Activated CD4-positive, alpha-beta T cell treated with anti-CD3 and anti-CD28 coated beads, Interleukin-2, Interleukin-4, amounts not matched to agents 100 ng/mL and 50 ng/mL, durations not matched to agents 16 hours and 8 hours (primary cell): ENCODE measurements at regions not wholly inside any gene's neighbourhood (a gene's known extent, or its start where the extent isn't known, plus 50 kb on each side); places are given as distances from the start of the nearest gene placed in this dataset.

Experiments
- DNase-seq: peaks from one replicate; pipeline ENCODE4 v3.0.0-alpha.2; 2020; ENCODE audit warnings: low spot score

DNA sequence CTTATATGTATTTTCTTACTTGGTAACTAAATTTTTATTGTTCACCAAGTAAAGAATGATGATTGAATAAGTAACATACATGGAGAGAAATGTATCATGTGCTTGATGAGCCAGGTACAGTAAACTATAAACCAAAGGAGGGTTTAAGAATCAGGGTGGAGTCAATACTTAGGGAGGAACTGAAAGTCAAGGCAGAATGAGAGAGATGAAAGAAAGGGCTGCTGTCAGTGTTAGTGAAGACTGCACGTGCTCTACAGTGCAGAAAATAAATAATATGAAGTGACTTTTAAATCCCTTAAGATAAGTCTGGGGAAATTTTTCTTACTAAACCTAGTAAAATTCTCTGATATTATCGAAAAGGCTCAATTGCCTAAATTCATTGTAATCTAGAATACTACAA, 986.0 kb downstream of the DSC3 start:
- DNase-seq: no peak

- DNase-seq: no peak
These were observed 998.0 kb downstream of the DSC3 start for GRCh38 chr18:30044496-30044895.

- DNase-seq: no peak
These were observed 1003.3 kb downstream of the DSC3 start for GRCh38 chr18:30039201-30039600.

- no peak for DNase-seq
These were observed 1007.7 kb downstream of the DSC3 start for GRCh38 chr18:30034818-30035217.

- DNase-seq: no peak
These were observed 1026.4 kb downstream of the DSC3 start for GRCh38 chr18:30016179-30016578.

- no peak for DNase-seq
These were observed 1037.6 kb downstream of the DSC3 start for GRCh38 chr18:30004965-30005364.

DNA sequence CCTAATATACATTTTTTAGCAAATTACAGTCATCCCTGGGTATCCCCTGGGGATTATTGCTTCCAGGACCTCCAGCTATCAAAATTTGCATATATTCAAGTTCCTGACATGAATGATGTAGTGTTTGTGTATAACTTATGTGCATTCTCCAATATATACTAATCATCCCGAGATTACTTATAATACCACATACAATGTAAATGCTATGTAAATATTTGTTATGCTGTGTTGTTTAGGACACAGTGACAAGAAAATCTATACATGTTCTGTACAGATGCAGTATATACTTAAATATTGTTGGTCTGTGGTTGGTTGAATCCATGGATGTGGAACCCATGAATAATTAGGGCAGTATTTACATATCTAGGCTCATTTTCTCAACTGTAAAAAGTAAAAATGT, 1060.3 kb downstream of the DSC3 start:
- DNase-seq: no peak

GRCh38 chr18:29979881-29980280, 1062.7 kb downstream of the DSC3 start:
- DNase-seq: no peak

DNA sequence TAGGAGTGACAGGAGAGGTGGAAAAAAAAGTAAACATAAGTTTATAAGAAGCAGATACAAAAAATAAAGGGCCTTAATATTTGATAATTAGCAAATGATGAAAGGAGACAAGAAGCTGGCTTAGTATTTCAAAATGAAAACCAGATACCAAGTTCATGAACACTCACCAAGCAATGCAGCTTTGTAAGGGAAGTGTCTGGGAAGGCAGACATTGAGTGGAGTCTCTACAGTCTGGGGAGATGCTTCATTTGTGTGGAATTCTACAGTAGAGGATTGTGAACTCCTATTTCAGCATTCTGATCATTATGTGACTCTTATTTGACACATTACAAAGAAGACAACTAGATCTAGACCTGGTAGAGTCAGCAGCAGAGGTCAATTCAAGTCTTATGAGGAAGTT, 1072.7 kb downstream of the DSC3 start:
- no peak for DNase-seq

- no peak for DNase-seq
These were observed 1080.0 kb downstream of the DSC3 start for GRCh38 chr18:29962579-29962978.

DNA sequence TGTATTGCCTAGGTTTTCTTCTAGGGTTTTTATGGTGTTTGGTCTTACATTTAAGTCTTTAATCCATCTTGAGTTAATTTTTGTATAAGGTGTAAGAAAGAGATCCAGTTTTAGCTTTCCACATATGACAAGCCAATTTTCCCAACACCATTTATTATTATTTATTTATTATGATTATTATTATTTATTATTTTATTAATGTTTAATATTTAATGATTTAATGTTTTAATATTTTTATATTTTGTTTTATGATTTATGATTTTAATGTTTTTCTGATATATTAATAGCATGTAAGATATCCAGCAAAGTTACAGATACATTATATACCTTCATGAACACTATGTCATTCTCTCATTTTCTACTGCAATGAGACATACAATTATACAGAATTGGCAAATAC, 1082.0 kb downstream of the DSC3 start:
- no peak for DNase-seq

- DNase-seq: no peak
These were observed 1112.3 kb downstream of the DSC3 start for GRCh38 chr18:29930231-29930630.

DNA sequence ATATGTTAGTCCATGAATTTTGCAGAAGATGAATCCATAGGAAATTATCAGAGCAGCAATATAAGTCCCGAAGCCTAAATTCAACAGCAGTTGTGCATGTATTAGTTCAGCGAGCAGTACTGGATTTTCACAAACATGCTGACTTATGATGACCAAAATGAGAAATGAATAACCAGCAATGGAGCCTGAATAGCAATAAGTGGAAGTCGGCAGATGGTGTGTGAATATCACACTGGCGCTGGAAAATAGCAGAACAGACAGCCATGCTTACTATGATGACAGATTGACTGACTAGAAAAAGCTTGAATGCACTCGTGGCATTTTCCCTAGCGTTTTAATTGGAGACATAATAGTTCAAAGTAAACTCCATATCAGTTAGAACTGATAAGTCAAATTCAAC, 1114.5 kb downstream of the DSC3 start:
- no peak for DNase-seq

GRCh38 chr18:29925566-29925965, 1117.0 kb downstream of the DSC3 start:
- DNase-seq: no peak

DNA sequence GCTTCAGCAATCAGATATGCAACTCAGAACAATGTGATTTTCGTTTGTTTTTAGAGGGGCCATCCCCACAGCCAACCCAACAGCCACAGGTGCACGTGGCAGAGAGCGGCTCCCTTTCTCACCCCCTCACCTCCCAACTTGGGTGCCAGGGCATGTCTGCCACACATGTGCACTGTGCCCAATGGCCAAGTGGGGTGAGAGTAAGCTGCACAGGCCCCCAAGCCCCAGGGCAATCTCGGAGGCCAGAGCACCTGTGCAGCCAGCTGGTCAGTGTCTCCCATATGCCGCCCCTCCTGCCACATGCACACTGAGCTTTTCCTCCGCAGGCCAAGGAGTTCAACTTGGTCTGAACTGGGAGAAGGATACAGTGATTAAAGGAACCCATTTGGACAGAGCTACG, 1130.2 kb downstream of the DSC3 start:
- DNase-seq: no peak

- no peak for DNase-seq
These were observed 1149.5 kb downstream of the DSC3 start for GRCh38 chr18:29892960-29893558.

GRCh38 chr18:29883114-29883513, 1159.4 kb downstream of the DSC3 start:
- no peak for DNase-seq

GRCh38 chr18:29882620-29883019, 1159.9 kb downstream of the DSC3 start:
- DNase-seq: no peak

DNA sequence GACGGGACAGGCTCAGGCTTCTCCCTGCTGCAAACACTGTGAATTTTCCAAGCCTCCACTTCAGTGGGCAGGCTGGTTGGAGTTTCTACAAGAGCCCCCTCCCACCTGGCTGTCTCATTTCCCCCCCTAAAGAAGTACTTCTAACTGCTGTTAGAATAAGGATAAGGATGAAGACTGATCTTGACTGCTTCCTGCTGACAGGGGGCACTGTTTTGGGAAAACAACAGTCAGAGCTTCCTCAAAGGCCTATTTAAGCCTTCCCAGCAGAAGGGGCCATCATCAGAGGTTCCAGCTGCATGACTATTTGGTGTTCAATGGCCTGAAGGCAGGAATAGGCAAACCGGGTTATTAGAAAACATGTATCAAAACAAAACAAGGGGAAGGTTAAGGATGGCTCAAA, 1162.8 kb downstream of the DSC3 start:
- no peak for DNase-seq

- peak; percentile 25 for DNase-seq
These were observed 1167.9 kb downstream of the DSC3 start for GRCh38 chr18:29874519-29875098.

DNA sequence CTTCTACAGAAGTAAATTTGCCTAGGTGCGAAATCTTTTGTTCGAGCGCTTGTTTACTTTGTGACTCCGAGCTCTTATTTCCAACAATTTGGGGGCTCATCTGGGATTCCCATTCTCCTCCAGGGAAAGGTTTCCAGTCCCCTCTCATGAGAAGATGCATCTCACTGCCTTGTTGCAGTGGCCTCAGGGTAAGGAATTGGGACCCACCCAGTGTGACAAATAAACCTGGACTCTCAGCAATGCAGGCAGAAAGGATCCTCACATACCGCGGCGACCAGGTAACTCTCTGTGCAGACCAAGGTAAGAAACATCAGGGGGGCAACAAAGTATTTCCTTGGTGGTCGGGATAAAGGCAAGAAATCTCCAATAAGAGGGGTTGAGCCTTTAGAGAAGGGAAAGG, 1169.3 kb downstream of the DSC3 start:
- DNase-seq: no peak

DNA sequence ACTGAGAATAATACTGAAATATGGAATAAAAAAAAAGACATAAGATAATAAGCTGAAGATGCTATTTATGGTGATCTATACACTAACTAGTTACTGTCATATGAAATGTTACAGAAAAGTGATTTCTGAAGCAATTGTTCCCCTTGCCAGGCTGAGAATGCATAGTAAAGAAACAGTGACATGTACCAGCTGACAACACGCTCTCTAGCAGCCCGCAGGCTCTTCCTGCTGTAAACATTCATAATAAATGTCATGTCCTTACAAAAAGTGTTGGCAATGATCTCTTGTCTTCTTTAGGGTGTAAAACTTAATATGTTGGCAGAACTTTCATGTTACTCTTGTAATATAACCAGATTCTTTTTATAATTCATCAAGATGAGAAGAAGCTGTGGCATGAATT, 1171.3 kb downstream of the DSC3 start:
- DNase-seq: no peak

DNA sequence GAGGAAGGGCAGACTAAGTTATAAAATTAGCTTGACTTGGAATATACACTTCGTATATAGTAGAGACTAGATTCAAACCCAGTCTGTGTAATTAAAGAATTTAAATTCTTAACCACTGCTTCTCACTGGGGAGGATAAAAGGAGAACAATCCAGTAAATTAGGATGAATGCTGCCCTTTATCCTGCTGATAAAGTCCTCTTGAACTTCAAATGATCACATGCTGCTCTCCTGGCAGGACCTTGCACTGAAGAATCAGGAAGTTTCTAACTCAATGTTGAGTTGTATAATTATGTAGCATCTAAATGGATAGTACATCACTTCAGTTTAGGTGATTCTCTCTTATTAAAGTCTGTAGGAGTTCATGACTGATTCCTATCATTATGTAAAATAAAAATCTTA, 1179.7 kb downstream of the DSC3 start:
- DNase-seq: no peak

- DNase-seq: no peak
These were observed 1186.9 kb downstream of the DSC3 start for GRCh38 chr18:29855637-29856036.
